ENCODE measurements at regions not wholly inside any gene's neighbourhood (a gene's known extent, or its start where the extent isn't known, plus 50 kb on each side); places are given as distances from the start of the nearest gene placed in this dataset.

- no peak for DNase-seq
Measured at GRCh38 chr7:155218276-155219153, 79.2 kb upstream of the INSIG1 start.

- DNase-seq, result no peak
Measured at GRCh38 chr7:155219154-155219531, 78.5 kb upstream of the INSIG1 start.

GRCh38 chr7:155219947-155220769, 77.5 kb upstream of the INSIG1 start:
- DNase-seq, result no peak

GRCh38 chr7:155220903-155221302, 76.8 kb upstream of the INSIG1 start:
- no peak for DNase-seq

GRCh38 chr7:155221547-155221946, 76.1 kb upstream of the INSIG1 start:
- DNase-seq, result no peak

- no peak for DNase-seq
Measured at GRCh38 chr7:155222061-155222460, 75.6 kb upstream of the INSIG1 start.

GRCh38 chr7:155222573-155222972, 75.1 kb upstream of the INSIG1 start:
- DNase-seq, result no peak

- no peak for DNase-seq
Measured at GRCh38 chr7:155223021-155223420, 74.7 kb upstream of the INSIG1 start.

- DNase-seq, result no peak
Measured at GRCh38 chr7:155223503-155223902, 74.2 kb upstream of the INSIG1 start.

GRCh38 chr7:155224116-155224811, 73.4 kb upstream of the INSIG1 start:
- peak; percentile 9 for DNase-seq

- no peak for DNase-seq
Measured at GRCh38 chr7:155225095-155225494, 72.6 kb upstream of the INSIG1 start.

- DNase-seq, result no peak
Measured at GRCh38 chr7:155225516-155225915, 72.2 kb upstream of the INSIG1 start.

GRCh38 chr7:155226261-155227003, 71.2 kb upstream of the INSIG1 start:
- DNase-seq, result no peak

GRCh38 chr7:155227004-155227787, 70.5 kb upstream of the INSIG1 start:
- no peak for DNase-seq

GRCh38 chr7:155227788-155228458, 69.8 kb upstream of the INSIG1 start:
- no peak for DNase-seq

GRCh38 chr7:155228459-155228845, 69.2 kb upstream of the INSIG1 start:
- DNase-seq, result no peak

- DNase-seq, result no peak
Measured at GRCh38 chr7:155228894-155229293, 68.8 kb upstream of the INSIG1 start.

GRCh38 chr7:155229548-155230168, 68.0 kb upstream of the INSIG1 start:
- DNase-seq, result no peak

- no peak for DNase-seq
Measured at GRCh38 chr7:155230169-155230593, 67.5 kb upstream of the INSIG1 start.

GRCh38 chr7:155231241-155231800, 66.4 kb upstream of the INSIG1 start:
- DNase-seq, result no peak
